ENCODE measurements at regions not wholly inside any gene's neighbourhood (a gene's known extent, or its start where the extent isn't known, plus 50 kb on each side); places are given as distances from the start of the nearest gene placed in this dataset.
"Not testable (repeated sequence)": the region's sequence is repeated elsewhere in the genome, so short reads cannot be mapped to it uniquely, and the experiment has no call there.

DNA sequence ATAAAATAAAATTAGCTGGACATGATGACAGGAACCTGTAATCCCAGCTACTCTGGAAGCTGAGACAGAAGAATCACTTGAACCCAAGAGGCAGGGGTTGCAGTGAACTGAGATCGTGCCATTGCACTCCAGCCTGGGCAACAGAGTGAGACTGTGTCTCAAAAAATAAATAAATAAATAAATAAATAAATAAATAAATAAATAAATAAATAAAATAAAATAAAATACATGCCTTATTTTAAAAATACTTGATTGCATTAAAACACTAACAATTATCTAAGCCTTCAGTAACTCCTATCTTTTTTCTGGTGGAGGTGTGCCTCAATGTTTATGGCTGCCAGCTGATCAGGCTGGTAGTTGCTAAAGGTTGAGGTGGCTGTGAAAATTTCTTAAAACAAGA is 1329.6 kb upstream of the CITED2 start:
- DNase-seq; H3K4me3 Mint-ChIP-seq; H3K27ac Mint-ChIP-seq; H3K9me3 Mint-ChIP-seq; CTCF ChIA-PET; intact Hi-C loops (cut with micrococcal nuclease); H3K27me3 Mint-ChIP-seq; POLR2A ChIA-PET; H3K36me3 Mint-ChIP-seq; H3K4me1 Mint-ChIP-seq (ENCODE audit: low read depth): not testable (repeated sequence)

DNA sequence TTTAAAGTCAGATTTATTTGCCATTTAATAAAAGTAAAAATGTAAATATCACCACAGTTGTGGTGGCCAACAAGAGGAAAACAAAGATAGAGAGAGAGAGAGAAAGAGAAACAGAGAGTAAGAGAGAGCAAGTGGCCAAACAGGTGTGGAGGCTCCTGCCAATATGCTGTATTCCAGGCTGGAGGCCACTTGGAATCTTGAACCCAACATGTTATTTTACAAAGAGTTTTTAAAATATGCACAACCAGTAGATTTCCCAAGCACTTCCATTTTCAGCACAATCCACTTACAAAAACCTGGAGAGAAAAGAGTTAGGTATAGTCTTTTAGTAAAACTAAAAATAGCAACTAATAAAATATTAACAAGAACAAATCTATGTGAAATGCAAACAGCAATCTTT is 1323.1 kb upstream of the CITED2 start:
- DNase-seq, result no peak
- intact Hi-C loops (cut with micrococcal nuclease), result no loop called here
- Mint-ChIP-seq H3K36me3 (no peaks in the 10 kb centered on the region), H3K4me1 (ENCODE audit: low read depth) (no peaks in the 10 kb centered on the region), H3K27ac (no peak overlapping the region), H3K4me3 (no peak overlapping the region), H3K9me3 (no peaks in the 10 kb centered on the region), H3K27me3 (no peaks in the 10 kb centered on the region)
- CTCF ChIA-PET, result no interaction called here
- POLR2A ChIA-PET, result no interaction called here

DNA sequence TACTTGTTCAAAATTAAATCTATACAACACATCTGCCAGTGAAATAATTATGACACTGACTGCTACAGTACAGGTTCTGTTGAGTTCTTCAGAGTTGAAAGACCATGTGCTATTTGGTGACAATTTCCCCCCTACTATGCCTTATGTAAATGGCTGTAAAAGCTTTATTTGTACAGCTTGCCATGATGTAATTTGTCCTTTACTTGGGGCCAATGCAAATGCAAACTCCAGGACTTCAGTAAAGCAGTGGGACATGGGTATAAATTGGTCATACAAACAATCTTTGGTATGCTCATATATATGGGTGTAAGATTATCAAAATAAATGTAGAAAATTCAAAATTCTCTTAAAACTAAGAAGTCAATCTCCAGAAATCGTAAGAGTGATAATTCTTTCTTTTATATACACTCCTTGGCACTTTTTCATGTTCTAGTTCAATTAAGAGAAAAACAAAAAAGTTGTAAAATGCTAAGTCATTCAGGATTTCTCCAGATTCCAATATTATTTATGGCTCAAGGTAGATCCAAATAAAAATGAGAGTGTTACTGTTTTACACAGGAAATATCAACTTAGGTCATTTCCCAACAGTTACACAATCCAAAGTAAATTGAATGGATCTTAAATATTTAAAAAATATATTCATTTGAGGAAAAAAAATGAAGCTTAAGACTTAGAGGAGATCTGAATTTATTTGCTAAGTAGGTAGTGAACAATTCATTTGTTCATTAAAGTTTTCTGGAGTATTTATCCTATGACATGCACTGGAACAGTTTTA is 1310.5 kb upstream of the CITED2 start:
- CTCF ChIA-PET, result no interaction called here
- Mint-ChIP-seq H3K27ac (no peak overlapping the region), H3K36me3 (no peaks in the 10 kb centered on the region), H3K4me3 (no peak overlapping the region), H3K4me1 (ENCODE audit: low read depth) (no peaks in the 10 kb centered on the region), H3K27me3 (no peaks in the 10 kb centered on the region), H3K9me3 (no peaks in the 10 kb centered on the region)
- intact Hi-C loops (cut with micrococcal nuclease), result no loop called here
- DNase-seq, result no peak
- POLR2A ChIA-PET, result no interaction called here

- H3K27ac Mint-ChIP-seq, result no peak overlapping the region
- no peaks in the 10 kb centered on the region for H3K36me3 Mint-ChIP-seq
- no peaks in the 10 kb centered on the region for H3K4me1 Mint-ChIP-seq (ENCODE audit: low read depth)
- intact Hi-C loops (cut with micrococcal nuclease), result no loop called here
- CTCF ChIA-PET, result no interaction called here
- POLR2A ChIA-PET, result no interaction called here
- DNase-seq, result no peak
- H3K9me3 Mint-ChIP-seq, result no peaks in the 10 kb centered on the region
- peaks cover 3% of the 10 kb centered on the region for H3K27me3 Mint-ChIP-seq
- no peak overlapping the region for H3K4me3 Mint-ChIP-seq
These were observed 1303.5 kb upstream of the CITED2 start for GRCh38 chr6:140677781-140678528.

DNA sequence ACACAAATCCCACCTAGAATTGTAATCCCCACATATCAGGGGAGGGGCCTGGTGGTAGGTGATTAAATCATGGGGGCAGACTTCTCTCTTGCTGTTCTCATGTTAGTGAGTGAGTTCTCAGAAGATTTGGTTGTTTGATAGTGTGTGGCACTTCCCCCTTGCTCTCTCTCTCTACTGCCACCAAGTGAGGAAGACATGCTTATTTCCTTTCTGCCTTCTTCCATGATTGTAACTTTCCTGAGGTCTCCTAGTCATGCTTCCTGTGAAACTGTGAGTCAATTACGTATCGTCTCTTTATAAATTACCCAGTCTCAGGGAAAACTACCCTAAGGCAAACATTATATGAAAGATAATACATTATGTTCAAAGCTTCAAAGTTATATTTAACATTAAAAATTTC is 1297.5 kb upstream of the CITED2 start:
- ChIA-PET POLR2A (no interaction called here), CTCF (interaction anchor here (0.9 kb wide), 1 partner anchor 105 kb away, joined by 3 read pairs; no protein-coding TSS in a partner anchor)
- intact Hi-C loops (cut with micrococcal nuclease), result no loop called here
- Mint-ChIP-seq H3K27ac (no peak overlapping the region), H3K36me3 (no peaks in the 10 kb centered on the region), H3K9me3 (no peaks in the 10 kb centered on the region), H3K4me1 (ENCODE audit: low read depth) (peaks cover 2% of the 10 kb centered on the region), H3K27me3 (peaks cover 2% of the 10 kb centered on the region), H3K4me3 (no peak overlapping the region)
- DNase-seq, result no peak

GRCh38 chr6:140670021-140670420 is 1295.6 kb upstream of the CITED2 start:
- ChIA-PET POLR2A (no interaction called here), CTCF (no interaction called here)
- DNase-seq, result no peak
- H3K4me3 Mint-ChIP-seq, result no peak overlapping the region
- no peaks in the 10 kb centered on the region for H3K36me3 Mint-ChIP-seq
- H3K4me1 Mint-ChIP-seq (ENCODE audit: low read depth), result peaks cover 2% of the 10 kb centered on the region
- no peak overlapping the region for H3K27ac Mint-ChIP-seq
- intact Hi-C loops (cut with micrococcal nuclease), result no loop called here
- no peaks in the 10 kb centered on the region for H3K9me3 Mint-ChIP-seq
- H3K27me3 Mint-ChIP-seq, result peaks cover 2% of the 10 kb centered on the region

GRCh38 chr6:140669321-140669720 is 1294.9 kb upstream of the CITED2 start:
- Mint-ChIP-seq H3K9me3 (no peaks in the 10 kb centered on the region), H3K4me3 (no peak overlapping the region), H3K4me1 (ENCODE audit: low read depth) (peaks cover 2% of the 10 kb centered on the region), H3K36me3 (no peaks in the 10 kb centered on the region), H3K27ac (no peak overlapping the region), H3K27me3 (peaks cover 2% of the 10 kb centered on the region)
- DNase-seq, result no peak
- ChIA-PET POLR2A (no interaction called here), CTCF (no interaction called here)
- intact Hi-C loops (cut with micrococcal nuclease), result no loop called here

DNA sequence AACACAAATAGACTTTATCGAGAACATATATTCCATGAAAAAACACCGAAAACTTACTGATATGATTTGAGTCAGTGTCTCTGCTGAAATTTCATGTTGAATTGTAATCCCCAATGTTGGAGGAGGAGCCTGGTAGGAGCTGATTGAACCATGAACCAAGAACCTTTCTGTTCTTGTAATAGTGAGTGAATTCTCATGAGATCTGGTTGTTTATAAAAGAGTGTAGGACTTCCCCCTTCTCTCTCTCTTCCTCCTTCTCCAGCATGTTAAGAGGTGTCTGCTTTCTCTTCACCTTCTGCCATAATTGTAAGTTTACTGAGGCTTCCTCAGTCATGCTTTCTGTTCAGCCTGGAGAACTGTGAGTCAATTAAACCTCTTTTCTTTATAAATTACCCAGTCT is 1289.3 kb upstream of the CITED2 start:
- H3K36me3 Mint-ChIP-seq, result no peaks in the 10 kb centered on the region
- ChIA-PET CTCF (no interaction called here), POLR2A (no interaction called here)
- intact Hi-C loops (cut with micrococcal nuclease), result no loop called here
- DNase-seq, result no peak
- no peaks in the 10 kb centered on the region for H3K9me3 Mint-ChIP-seq
- H3K27ac Mint-ChIP-seq, result no peak overlapping the region
- H3K4me1 Mint-ChIP-seq (ENCODE audit: low read depth), result no peaks in the 10 kb centered on the region
- peaks cover 3% of the 10 kb centered on the region for H3K27me3 Mint-ChIP-seq
- no peak overlapping the region for H3K4me3 Mint-ChIP-seq

GRCh38 chr6:140663094-140663493 is 1288.6 kb upstream of the CITED2 start:
- H3K9me3 Mint-ChIP-seq, result no peaks in the 10 kb centered on the region
- H3K27me3 Mint-ChIP-seq, result peaks cover 3% of the 10 kb centered on the region
- no peak overlapping the region for H3K27ac Mint-ChIP-seq
- no peaks in the 10 kb centered on the region for H3K36me3 Mint-ChIP-seq
- intact Hi-C loops (cut with micrococcal nuclease), result no loop called here
- no peaks in the 10 kb centered on the region for H3K4me1 Mint-ChIP-seq (ENCODE audit: low read depth)
- no peak overlapping the region for H3K4me3 Mint-ChIP-seq
- ChIA-PET CTCF (no interaction called here), POLR2A (no interaction called here)
- no peak for DNase-seq

DNA sequence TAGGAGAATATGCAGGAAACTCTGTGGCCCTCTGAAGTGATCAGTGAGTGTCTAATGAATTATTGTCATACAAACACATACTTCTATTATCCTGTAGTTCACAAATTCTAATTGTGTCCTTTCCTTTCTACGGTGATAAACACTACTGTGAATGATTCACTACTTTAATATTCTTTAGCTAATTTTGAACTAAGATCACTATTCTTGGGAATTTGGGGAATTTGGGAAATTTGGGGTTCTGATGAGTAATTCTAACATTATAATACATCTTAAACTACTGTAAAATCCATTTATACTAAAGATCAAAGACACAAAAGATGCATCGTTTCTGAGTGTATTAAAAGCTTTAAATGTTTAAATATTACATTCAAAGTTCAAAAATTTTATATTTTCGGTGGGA is 1287.2 kb upstream of the CITED2 start:
- Mint-ChIP-seq H3K4me1 (ENCODE audit: low read depth) (no peaks in the 10 kb centered on the region), H3K36me3 (no peaks in the 10 kb centered on the region), H3K27me3 (peaks cover 3% of the 10 kb centered on the region), H3K4me3 (no peak overlapping the region), H3K9me3 (no peaks in the 10 kb centered on the region), H3K27ac (no peak overlapping the region)
- CTCF ChIA-PET, result no interaction called here
- POLR2A ChIA-PET, result no interaction called here
- DNase-seq, result no peak
- intact Hi-C loops (cut with micrococcal nuclease), result no loop called here

- no peaks in the 10 kb centered on the region for H3K36me3 Mint-ChIP-seq
- H3K27ac Mint-ChIP-seq, result no peak overlapping the region
- no peaks in the 10 kb centered on the region for H3K9me3 Mint-ChIP-seq
- intact Hi-C loops (cut with micrococcal nuclease), result no loop called here
- no peaks in the 10 kb centered on the region for H3K4me1 Mint-ChIP-seq (ENCODE audit: low read depth)
- H3K4me3 Mint-ChIP-seq, result no peak overlapping the region
- H3K27me3 Mint-ChIP-seq, result peaks cover 4% of the 10 kb centered on the region
- ChIA-PET POLR2A (no interaction called here), CTCF (no interaction called here)
- no peak for DNase-seq
These were observed 1285.8 kb upstream of the CITED2 start for GRCh38 chr6:140660295-140660694.

- no peak overlapping the region for H3K27ac Mint-ChIP-seq
- no peak for DNase-seq
- ChIA-PET POLR2A (no interaction called here), CTCF (no interaction called here)
- peaks cover 2% of the 10 kb centered on the region for H3K27me3 Mint-ChIP-seq
- intact Hi-C loops (cut with micrococcal nuclease), result no loop called here
- no peaks in the 10 kb centered on the region for H3K9me3 Mint-ChIP-seq
- H3K36me3 Mint-ChIP-seq, result no peaks in the 10 kb centered on the region
- no peak overlapping the region for H3K4me3 Mint-ChIP-seq
- no peaks in the 10 kb centered on the region for H3K4me1 Mint-ChIP-seq (ENCODE audit: low read depth)
These were observed 1279.5 kb upstream of the CITED2 start for GRCh38 chr6:140653972-140654371.

- CTCF ChIA-PET, result no interaction called here
- intact Hi-C loops (cut with micrococcal nuclease), result no loop called here
- POLR2A ChIA-PET, result no interaction called here
- DNase-seq, result no peak
- Mint-ChIP-seq H3K4me3 (no peak overlapping the region), H3K27ac (no peak overlapping the region), H3K4me1 (ENCODE audit: low read depth) (no peaks in the 10 kb centered on the region), H3K9me3 (no peaks in the 10 kb centered on the region), H3K27me3 (peaks cover 2% of the 10 kb centered on the region), H3K36me3 (no peaks in the 10 kb centered on the region)
These were observed 1279.1 kb upstream of the CITED2 start for GRCh38 chr6:140653506-140653905.
